Breast epithelium (tissue), 3 donors: ENCODE measurements at regions not wholly inside any gene's neighbourhood (a gene's known extent, or its start where the extent isn't known, plus 50 kb on each side); places are given as distances from the start of the nearest gene placed in this dataset.

Experiments used
- CTCF ChIP-seq, 3 donors: fragments of 450-650 bp; IDR thresholded peaks; one replicate each; pipeline ENCODE4 v1.5.1; 2016 to 2017; ENCODE audit warnings: antibody characterized with exemption in 3 of 3, mild to moderate bottlenecking in 3 of 3, moderate library complexity in 3 of 3
- POLR2A ChIP-seq: fragments of 450-650 bp; IDR thresholded peaks from one replicate; pipeline ENCODE4 v1.6.1; 2016; ENCODE audit warnings: antibody characterized with exemption, mild to moderate bottlenecking, moderate library complexity
- POLR2AphosphoS5 ChIP-seq, 3 donors: sonication (generic); formaldehyde crosslinking; IDR thresholded peaks; one replicate each; pipeline ENCODE4 v1.6.1; 2017; ENCODE audit warnings: antibody characterized with exemption in 3 of 3

DNA sequence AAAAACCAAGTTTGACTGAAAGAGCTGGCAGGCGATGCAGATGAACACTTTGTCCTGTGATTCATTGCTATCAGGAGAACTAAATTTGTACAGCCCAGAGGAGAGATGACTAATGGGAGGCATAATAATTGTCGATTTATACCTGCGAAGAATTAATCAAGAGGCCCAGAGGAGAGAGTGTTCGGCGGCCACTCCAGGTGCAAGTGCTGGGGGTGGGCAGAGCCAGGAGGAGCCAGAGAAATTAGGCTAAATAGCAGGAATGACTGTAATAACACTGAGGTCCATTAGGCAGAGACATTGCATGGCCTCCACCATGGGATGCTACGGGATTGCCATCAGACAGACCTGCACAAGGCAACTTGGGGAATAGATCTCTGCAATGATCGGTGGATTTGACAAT, 107.7 kb upstream of the UQCRFS1 start:
- no peak for TF ChIP-seq CTCF (IDR thresholded peaks at IDR 0.05)
- TF ChIP-seq POLR2AphosphoS5 (IDR thresholded peaks at IDR 0.05) = no peak
- no peak for TF ChIP-seq POLR2A
